ENCODE measurements at regions not wholly inside any gene's neighbourhood (a gene's known extent, or its start where the extent isn't known, plus 50 kb on each side); places are given as distances from the start of the nearest gene placed in this dataset.

DNA sequence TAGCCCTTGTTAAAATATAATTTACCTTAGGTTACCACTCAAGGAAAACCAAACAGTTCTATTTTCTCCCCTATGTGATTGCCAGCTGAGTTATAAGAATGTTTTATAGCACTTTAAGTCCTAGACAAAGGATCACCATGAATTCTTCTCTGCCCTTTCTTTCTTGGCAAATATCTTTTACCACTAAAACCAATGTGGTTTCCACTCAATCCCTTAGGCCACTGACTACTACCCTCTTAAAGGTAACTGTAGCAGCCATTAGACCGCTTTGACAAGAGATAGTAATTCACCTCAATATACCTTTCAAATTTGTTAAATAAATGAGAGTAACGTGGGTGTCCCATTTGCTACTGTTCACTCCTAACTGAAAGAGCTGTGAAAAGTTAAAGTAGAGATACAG, 307.9 kb upstream of the PRMT6 start:
- H2AFZ ChIP-seq (ENCODE audit: low read length): no peak overlapping the region
- H3K4me1 ChIP-seq (ENCODE audit: insufficient read depth, low read length, poor library complexity, severe bottlenecking): no peaks in the 10 kb centered on the region
- H3K9me2 ChIP-seq (ENCODE audit: insufficient read depth, low read length): no peaks in the 10 kb centered on the region
- no peak overlapping the region for H3K4me2 ChIP-seq (ENCODE audit: low read length)
- no peaks in the 10 kb centered on the region for H3K36me3 ChIP-seq (ENCODE audit: insufficient read depth, low read length)
- DNase-seq (ENCODE audit: low spot score): no peak
- BruUV-seq (replicated peaks): no TSS peak
- H3K79me2 ChIP-seq (ENCODE audit: insufficient read depth, low read depth, low read length): no peaks in the 10 kb centered on the region
- POLR2A ChIA-PET: no interaction called here
- TF ChIP-seq EZH2phosphoT487 (IDR thresholded peaks at IDR 0.05; ENCODE audit: borderline replicate concordance, low read depth, low read length): no peak
- TF ChIP-seq, protein P1, sequence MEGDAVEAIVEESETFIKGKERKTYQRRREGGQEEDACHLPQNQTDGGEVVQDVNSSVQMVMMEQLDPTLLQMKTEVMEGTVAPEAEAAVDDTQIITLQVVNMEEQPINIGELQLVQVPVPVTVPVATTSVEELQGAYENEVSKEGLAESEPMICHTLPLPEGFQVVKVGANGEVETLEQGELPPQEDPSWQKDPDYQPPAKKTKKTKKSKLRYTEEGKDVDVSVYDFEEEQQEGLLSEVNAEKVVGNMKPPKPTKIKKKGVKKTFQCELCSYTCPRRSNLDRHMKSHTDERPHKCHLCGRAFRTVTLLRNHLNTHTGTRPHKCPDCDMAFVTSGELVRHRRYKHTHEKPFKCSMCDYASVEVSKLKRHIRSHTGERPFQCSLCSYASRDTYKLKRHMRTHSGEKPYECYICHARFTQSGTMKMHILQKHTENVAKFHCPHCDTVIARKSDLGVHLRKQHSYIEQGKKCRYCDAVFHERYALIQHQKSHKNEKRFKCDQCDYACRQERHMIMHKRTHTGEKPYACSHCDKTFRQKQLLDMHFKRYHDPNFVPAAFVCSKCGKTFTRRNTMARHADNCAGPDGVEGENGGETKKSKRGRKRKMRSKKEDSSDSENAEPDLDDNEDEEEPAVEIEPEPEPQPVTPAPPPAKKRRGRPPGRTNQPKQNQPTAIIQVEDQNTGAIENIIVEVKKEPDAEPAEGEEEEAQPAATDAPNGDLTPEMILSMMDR (conservative IDR thresholded peaks at IDR 0.05; ENCODE audit: low read length): no peak
- intact Hi-C loops (cut with micrococcal nuclease; ENCODE audit: unreplicated experiment): no loop called here
- CTCF ChIA-PET (ENCODE audit: unreplicated experiment): no interaction called here
- no peak overlapping the region for H3K4me3 ChIP-seq (ENCODE audit: low read depth, low read length, poor library complexity, severe bottlenecking)
- H4K20me1 ChIP-seq (ENCODE audit: insufficient read depth, low read length): no peaks in the 10 kb centered on the region
- H3K9me3 ChIP-seq (ENCODE audit: low read length): no peaks in the 10 kb centered on the region
- no peak overlapping the region for H3K27ac ChIP-seq (ENCODE audit: low read depth, low read length, poor library complexity, severe bottlenecking)

DNA sequence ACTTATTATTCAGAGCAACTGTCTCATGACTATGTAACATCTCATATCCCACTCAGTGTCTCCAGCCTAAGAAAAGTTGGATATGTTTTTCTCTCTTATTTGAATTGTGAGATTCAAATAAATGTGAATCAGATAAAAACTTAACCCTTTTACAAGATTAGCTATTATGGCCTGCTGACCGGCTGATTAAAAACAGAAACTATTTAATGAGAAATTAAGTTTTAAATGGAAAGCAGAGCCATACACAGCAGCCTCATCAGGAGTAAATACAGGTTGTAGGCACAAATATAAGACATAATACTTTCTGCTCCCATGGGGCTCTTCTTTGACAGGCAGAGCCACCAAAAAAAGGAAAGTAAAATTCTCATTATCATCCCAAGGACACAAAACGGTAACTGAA, 307.0 kb upstream of the PRMT6 start:
- POLR2A ChIA-PET: interaction anchor here (0.6 to 0.8 kb wide), 2 partner anchors 24 to 276 kb away, joined by 3 to 4 read pairs; no protein-coding TSS in a partner anchor
- Histone ChIP-seq H4K20me1 (ENCODE audit: insufficient read depth, low read length) (no peaks in the 10 kb centered on the region), H3K4me1 (ENCODE audit: insufficient read depth, low read length, poor library complexity, severe bottlenecking) (no peaks in the 10 kb centered on the region), H3K27ac (ENCODE audit: low read depth, low read length, poor library complexity, severe bottlenecking) (no peak overlapping the region), H3K4me2 (ENCODE audit: low read length) (no peak overlapping the region), H3K36me3 (ENCODE audit: insufficient read depth, low read length) (no peaks in the 10 kb centered on the region), H3K9me3 (ENCODE audit: low read length) (no peaks in the 10 kb centered on the region), H3K9me2 (ENCODE audit: insufficient read depth, low read length) (no peaks in the 10 kb centered on the region), H2AFZ (ENCODE audit: low read length) (no peak overlapping the region), H3K4me3 (ENCODE audit: low read depth, low read length, poor library complexity, severe bottlenecking) (no peak overlapping the region), H3K79me2 (ENCODE audit: insufficient read depth, low read depth, low read length) (no peaks in the 10 kb centered on the region)
- no peak for DNase-seq (ENCODE audit: low spot score)
- BruUV-seq (replicated peaks): no TSS peak
- TF ChIP-seq, protein P1 (conservative IDR thresholded peaks at IDR 0.05; ENCODE audit: low read length): no peak
- no peak for TF ChIP-seq EZH2phosphoT487 (IDR thresholded peaks at IDR 0.05; ENCODE audit: borderline replicate concordance, low read depth, low read length)
- CTCF ChIA-PET (ENCODE audit: unreplicated experiment): no interaction called here
- intact Hi-C loops (cut with micrococcal nuclease; ENCODE audit: unreplicated experiment): no loop called here

DNA sequence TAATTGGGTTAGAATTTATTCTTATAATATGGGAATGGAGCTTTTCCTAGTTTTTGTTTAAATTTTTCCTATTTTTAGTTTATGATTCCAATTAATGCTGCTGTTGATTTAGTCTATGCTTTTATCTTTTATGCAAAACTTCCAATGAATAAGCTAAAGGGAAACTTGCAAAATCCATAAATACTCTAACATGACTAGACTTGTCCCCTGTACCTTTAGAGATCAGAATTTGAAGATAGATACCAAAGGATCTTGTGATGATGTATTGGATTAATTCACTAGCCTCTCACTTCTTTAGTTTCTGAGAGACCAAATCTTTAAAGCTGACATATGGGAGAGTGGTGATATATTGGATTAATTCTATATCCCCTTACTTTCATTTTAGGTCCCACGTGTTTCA, 306.6 kb upstream of the PRMT6 start:
- intact Hi-C loops (cut with micrococcal nuclease; ENCODE audit: unreplicated experiment): no loop called here
- no peak for DNase-seq (ENCODE audit: low spot score)
- no peaks in the 10 kb centered on the region for H3K79me2 ChIP-seq (ENCODE audit: insufficient read depth, low read depth, low read length)
- H3K4me1 ChIP-seq (ENCODE audit: insufficient read depth, low read length, poor library complexity, severe bottlenecking): no peaks in the 10 kb centered on the region
- POLR2A ChIA-PET: interaction anchor here (0.6 to 0.8 kb wide), 2 partner anchors 54 to 275 kb away, joined by 3 read pairs; no protein-coding TSS in a partner anchor
- no peaks in the 10 kb centered on the region for H3K9me2 ChIP-seq (ENCODE audit: insufficient read depth, low read length)
- H2AFZ ChIP-seq (ENCODE audit: low read length): no peak overlapping the region
- no peaks in the 10 kb centered on the region for H3K9me3 ChIP-seq (ENCODE audit: low read length)
- H3K4me3 ChIP-seq (ENCODE audit: low read depth, low read length, poor library complexity, severe bottlenecking): no peak overlapping the region
- CTCF ChIA-PET (ENCODE audit: unreplicated experiment): no interaction called here
- TF ChIP-seq, protein P1 (conservative IDR thresholded peaks at IDR 0.05; ENCODE audit: low read length): no peak
- no peak for TF ChIP-seq EZH2phosphoT487 (IDR thresholded peaks at IDR 0.05; ENCODE audit: borderline replicate concordance, low read depth, low read length)
- no peaks in the 10 kb centered on the region for H3K36me3 ChIP-seq (ENCODE audit: insufficient read depth, low read length)
- BruUV-seq (replicated peaks): no TSS peak
- H3K27ac ChIP-seq (ENCODE audit: low read depth, low read length, poor library complexity, severe bottlenecking): no peak overlapping the region
- no peaks in the 10 kb centered on the region for H4K20me1 ChIP-seq (ENCODE audit: insufficient read depth, low read length)
- H3K4me2 ChIP-seq (ENCODE audit: low read length): no peak overlapping the region

All from OCI-LY7 (cell line).